ENCODE measurements at regions not wholly inside any gene's neighbourhood (a gene's known extent, or its start where the extent isn't known, plus 50 kb on each side); places are given as distances from the start of the nearest gene placed in this dataset.

- Histone ChIP-seq H3K9me3 (no peaks in the 10 kb centered on the region), H3K4me3 (no peak overlapping the region), H3K27me3 (no peaks in the 10 kb centered on the region), H3K27ac (no peak overlapping the region), H3K36me3 (no peaks in the 10 kb centered on the region), H3K4me1 (no peaks in the 10 kb centered on the region)
- no peak for DNase-seq (ENCODE audit: low spot score in 2 of 2)
- intact Hi-C loops (cut with DNase I; ENCODE audit: low total_unique reads), result no loop called here
- TF ChIP-seq CTCF (IDR thresholded peaks at IDR 0.05) (no peak), POLR2A (IDR thresholded peaks at IDR 0.05) (no peak), POLR2AphosphoS5 (IDR thresholded peaks at IDR 0.05) (no peak)
These were observed 1218.1 kb downstream of the GALC start for GRCh38 chr14:86774916-86775315.

GRCh38 chr14:86772075-86772474 is 1220.9 kb downstream of the GALC start:
- no peak for DNase-seq (ENCODE audit: low spot score in 2 of 2)
- Histone ChIP-seq H3K4me3 (no peak overlapping the region), H3K4me1 (no peaks in the 10 kb centered on the region), H3K27ac (no peak overlapping the region), H3K27me3 (no peaks in the 10 kb centered on the region), H3K36me3 (no peaks in the 10 kb centered on the region), H3K9me3 (no peaks in the 10 kb centered on the region)
- TF ChIP-seq CTCF (IDR thresholded peaks at IDR 0.05) (no peak), POLR2AphosphoS5 (IDR thresholded peaks at IDR 0.05) (no peak), POLR2A (IDR thresholded peaks at IDR 0.05) (no peak)
- intact Hi-C loops (cut with DNase I; ENCODE audit: low total_unique reads), result no loop called here

- no peaks in the 10 kb centered on the region for H3K36me3 ChIP-seq
- no peaks in the 10 kb centered on the region for H3K9me3 ChIP-seq
- DNase-seq (ENCODE audit: low spot score in 2 of 2), result no peak
- H3K27me3 ChIP-seq, result no peaks in the 10 kb centered on the region
- intact Hi-C loops (cut with DNase I; ENCODE audit: low total_unique reads), result no loop called here
- no peak overlapping the region for H3K4me3 ChIP-seq
- no peak overlapping the region for H3K27ac ChIP-seq
- no peaks in the 10 kb centered on the region for H3K4me1 ChIP-seq
- TF ChIP-seq POLR2AphosphoS5 (IDR thresholded peaks at IDR 0.05) (no peak), CTCF (IDR thresholded peaks at IDR 0.05) (no peak), POLR2A (IDR thresholded peaks at IDR 0.05) (no peak)
These were observed 1222.8 kb downstream of the GALC start for GRCh38 chr14:86770186-86770585.

- Histone ChIP-seq H3K36me3 (no peaks in the 10 kb centered on the region), H3K4me1 (no peaks in the 10 kb centered on the region), H3K27me3 (no peaks in the 10 kb centered on the region), H3K27ac (no peak overlapping the region), H3K4me3 (no peak overlapping the region), H3K9me3 (no peaks in the 10 kb centered on the region)
- intact Hi-C loops (cut with DNase I; ENCODE audit: low total_unique reads), result no loop called here
- no peak for DNase-seq (ENCODE audit: low spot score in 2 of 2)
- TF ChIP-seq POLR2A (IDR thresholded peaks at IDR 0.05), result no peak
- TF ChIP-seq CTCF (IDR thresholded peaks at IDR 0.05), result no peak
- TF ChIP-seq POLR2AphosphoS5 (IDR thresholded peaks at IDR 0.05), result no peak
These were observed 1226.5 kb downstream of the GALC start for GRCh38 chr14:86766469-86766868.

GRCh38 chr14:86761611-86762010 is 1231.4 kb downstream of the GALC start:
- Histone ChIP-seq H3K27me3 (no peaks in the 10 kb centered on the region), H3K27ac (no peak overlapping the region), H3K4me3 (no peak overlapping the region), H3K9me3 (no peaks in the 10 kb centered on the region), H3K36me3 (no peaks in the 10 kb centered on the region), H3K4me1 (no peaks in the 10 kb centered on the region)
- intact Hi-C loops (cut with DNase I; ENCODE audit: low total_unique reads), result no loop called here
- TF ChIP-seq POLR2A (IDR thresholded peaks at IDR 0.05), result no peak
- TF ChIP-seq CTCF (IDR thresholded peaks at IDR 0.05), result no peak
- no peak for TF ChIP-seq POLR2AphosphoS5 (IDR thresholded peaks at IDR 0.05)
- no peak for DNase-seq (ENCODE audit: low spot score in 2 of 2)

Measured in breast epithelium (tissue), 4 donors.